Left ventricle myocardium inferior (tissue), 1 donor: ENCODE measurements at regions not wholly inside any gene's neighbourhood (a gene's known extent, or its start where the extent isn't known, plus 50 kb on each side); places are given as distances from the start of the nearest gene placed in this dataset.
"Not testable (repeated sequence)": the region's sequence is repeated elsewhere in the genome, so short reads cannot be mapped to it uniquely, and the experiment has no call there.

Source experiments
- DNase-seq: peaks from one replicate; pipeline ENCODE4 v3.0.0-alpha.2; 2020
- H3K27ac ChIP-seq: fragments of 200-600 bp; replicated peaks from 2 replicates; pipeline ENCODE4 v1.8.0; 2021
- H3K27me3 ChIP-seq: fragments of 200-600 bp; 2 replicates; pipeline ENCODE4 v1.8.0; 2021; ENCODE audit warnings: low read depth
- H3K36me3 ChIP-seq: fragments of 200-600 bp; 2 replicates; pipeline ENCODE4 v1.8.0; 2021
- H3K4me1 ChIP-seq: fragments of 200-600 bp; 2 replicates; pipeline ENCODE4 v1.8.0; 2021
- H3K4me3 ChIP-seq: fragments of 200-600 bp; 2 replicates; pipeline ENCODE4 v1.8.0; 2021; ENCODE audit warnings: mild to moderate bottlenecking, moderate library complexity
- H3K9me3 ChIP-seq: fragments of 200-600 bp; replicated peaks from 2 replicates; pipeline ENCODE4 v1.8.0; 2021
- CTCF ChIP-seq: fragments of 200-600 bp; IDR thresholded peaks from 2 replicates; pipeline ENCODE4 v1.8.0; 2021; ENCODE audit warnings: antibody characterized with exemption, mild to moderate bottlenecking, borderline replicate concordance
- intact Hi-C: fragments of 100-400 bp; cut with micrococcal nuclease; formaldehyde crosslinking; loops from one replicate; pipeline ENCODE4 v1.11.0; 2022
- donor health status: DM: no; HTN: yes; CAD: no; lungs with severe emphysema.

GRCh38 chr5:91487420-91487819, 104.3 kb upstream of the ARRDC3 start:
- DNase-seq: no peak
- Histone ChIP-seq H3K9me3 (no peaks in the 10 kb centered on the region), H3K27ac (no peak overlapping the region), H3K27me3 (no peaks in the 10 kb centered on the region), H3K36me3 (no peaks in the 10 kb centered on the region), H3K4me1 (no peaks in the 10 kb centered on the region), H3K4me3 (no peak overlapping the region)
- intact Hi-C loops: no loop called here
- TF ChIP-seq CTCF: no peak

GRCh38 chr5:91486638-91487037, 103.5 kb upstream of the ARRDC3 start:
- Histone ChIP-seq H3K27ac (no peak overlapping the region), H3K4me1 (no peaks in the 10 kb centered on the region), H3K36me3 (no peaks in the 10 kb centered on the region), H3K4me3 (no peak overlapping the region), H3K27me3 (no peaks in the 10 kb centered on the region), H3K9me3 (no peaks in the 10 kb centered on the region)
- intact Hi-C loops: no loop called here
- no peak for DNase-seq
- no peak for TF ChIP-seq CTCF

GRCh38 chr5:91484662-91485061, 101.5 kb upstream of the ARRDC3 start:
- Histone ChIP-seq H3K9me3 (no peaks in the 10 kb centered on the region), H3K4me1 (no peaks in the 10 kb centered on the region), H3K4me3 (no peak overlapping the region), H3K27me3 (no peaks in the 10 kb centered on the region), H3K27ac (no peak overlapping the region), H3K36me3 (no peaks in the 10 kb centered on the region)
- no peak for DNase-seq
- intact Hi-C loops: no loop called here
- no peak for TF ChIP-seq CTCF

GRCh38 chr5:91479376-91479775, 96.3 kb upstream of the ARRDC3 start:
- H3K36me3 ChIP-seq, H3K4me1 ChIP-seq, H3K4me3 ChIP-seq, H3K27ac ChIP-seq, intact Hi-C loops, H3K9me3 ChIP-seq, DNase-seq, H3K27me3 ChIP-seq: not testable (repeated sequence)

- no peak for DNase-seq
- H3K4me1 ChIP-seq: no peaks in the 10 kb centered on the region
- no peak overlapping the region for H3K4me3 ChIP-seq
- intact Hi-C loops: no loop called here
- no peaks in the 10 kb centered on the region for H3K9me3 ChIP-seq
- no peaks in the 10 kb centered on the region for H3K36me3 ChIP-seq
- no peaks in the 10 kb centered on the region for H3K27me3 ChIP-seq
- no peak for TF ChIP-seq CTCF
- H3K27ac ChIP-seq: no peak overlapping the region
Measured at GRCh38 chr5:91478096-91478495, 95.0 kb upstream of the ARRDC3 start.

- no peak overlapping the region for H3K4me3 ChIP-seq
- no peaks in the 10 kb centered on the region for H3K27me3 ChIP-seq
- no peaks in the 10 kb centered on the region for H3K4me1 ChIP-seq
- no peak overlapping the region for H3K27ac ChIP-seq
- no peaks in the 10 kb centered on the region for H3K9me3 ChIP-seq
- no peak for TF ChIP-seq CTCF
- no peak for DNase-seq
- intact Hi-C loops: no loop called here
- H3K36me3 ChIP-seq: no peaks in the 10 kb centered on the region
Measured at GRCh38 chr5:91477408-91477807, 94.3 kb upstream of the ARRDC3 start.
